Brain microvascular endothelial cell (primary cell): ENCODE measurements at regions not wholly inside any gene's neighbourhood (a gene's known extent, or its start where the extent isn't known, plus 50 kb on each side); places are given as distances from the start of the nearest gene placed in this dataset.

Source experiments
- DNase-seq: peaks from one replicate; pipeline ENCODE4 v3.0.0-alpha.2; 2020
- H3K27ac ChIP-seq: fragments of 250-450 bp; sonication (Bioruptor Pico); 2 replicates; pipeline ENCODE4 v1.5.1; 2020; ENCODE audit warnings: mild to moderate bottlenecking, moderate library complexity
- H3K27me3 ChIP-seq: fragments of 250-450 bp; sonication (Bioruptor Pico); replicated peaks from 2 replicates; pipeline ENCODE4 v1.5.1; 2020; ENCODE audit warnings: mild to moderate bottlenecking
- H3K36me3 ChIP-seq: fragments of 250-450 bp; sonication (Bioruptor Pico); replicated peaks from 2 replicates; pipeline ENCODE4 v1.5.1; 2020; ENCODE audit warnings: mild to moderate bottlenecking
- H3K4me3 ChIP-seq: 2 replicates; pipeline ENCODE4 v1.5.1; 2011; ENCODE audit warnings: low read depth, mild to moderate bottlenecking, control low read depth, low read length, moderate library complexity
- CTCF ChIP-seq: IDR thresholded peaks from 2 replicates; pipeline ENCODE4 v1.5.1; 2011; ENCODE audit warnings: low read depth, mild to moderate bottlenecking, moderate library complexity, low read length, control low read depth, inconsistent platforms; ENCODE audit errors: missing control alignments
- in situ Hi-C: cut with HindIII; loops from 2 replicates; pipeline ENCODE4 v1.10.0; 2017; ENCODE audit warnings: low sequenced_read_pairs, low pct_ligation_motif_present

- H3K4me3 ChIP-seq: no peak overlapping the region
- no peak for DNase-seq
- H3K27me3 ChIP-seq: no peaks in the 10 kb centered on the region
- H3K27ac ChIP-seq: no peak overlapping the region
- in situ Hi-C loops: no loop called here
- TF ChIP-seq CTCF: no peak
- H3K36me3 ChIP-seq: no peaks in the 10 kb centered on the region
These were observed 94.5 kb upstream of the ATP1A1 start for GRCh38 chr1:116278541-116278866.

GRCh38 chr1:116279715-116280114 lies 93.3 kb upstream of the ATP1A1 start:
- no peak overlapping the region for H3K27ac ChIP-seq

GRCh38 chr1:116284819-116285390 lies 88.1 kb upstream of the ATP1A1 start:
- H3K36me3 ChIP-seq: no peaks in the 10 kb centered on the region
- H3K4me3 ChIP-seq: no peak overlapping the region
- no peak for DNase-seq
- no peak for TF ChIP-seq CTCF
- in situ Hi-C loops: no loop called here
- H3K27me3 ChIP-seq: no peaks in the 10 kb centered on the region
- H3K27ac ChIP-seq: no peak overlapping the region

More at GRCh38 chr1:116279715-116280114, 93.3 kb upstream of the ATP1A1 start:
- DNase-seq: no peak
- H3K4me3 ChIP-seq: no peak overlapping the region
- no peaks in the 10 kb centered on the region for H3K36me3 ChIP-seq
- no peak for TF ChIP-seq CTCF
- H3K27me3 ChIP-seq: no peaks in the 10 kb centered on the region
- in situ Hi-C loops: no loop called here

- Histone ChIP-seq H3K27ac (no peak overlapping the region), H3K27me3 (no peaks in the 10 kb centered on the region), H3K4me3 (no peak overlapping the region), H3K36me3 (no peaks in the 10 kb centered on the region)
- no peak for TF ChIP-seq CTCF
- in situ Hi-C loops: no loop called here
- DNase-seq: peak; percentile 12
These were observed 86.5 kb upstream of the ATP1A1 start for GRCh38 chr1:116286541-116286971.

GRCh38 chr1:116287341-116288200 lies 85.5 kb upstream of the ATP1A1 start:
- Histone ChIP-seq H3K27ac (no peak overlapping the region), H3K27me3 (no peaks in the 10 kb centered on the region), H3K4me3 (no peak overlapping the region), H3K36me3 (no peaks in the 10 kb centered on the region)
- TF ChIP-seq CTCF: no peak
- in situ Hi-C loops: no loop called here
- no peak for DNase-seq
